OCI-LY3 (cell line): ENCODE measurements at regions not wholly inside any gene's neighbourhood (a gene's known extent, or its start where the extent isn't known, plus 50 kb on each side); places are given as distances from the start of the nearest gene placed in this dataset.

ENCODE experiments used
- H2AFZ ChIP-seq: fragments of 200-600, 300-600 bp; shearing (Covaris generic); 2 replicates; pipeline ENCODE4 v1.6.0; 2014; ENCODE audit warnings: antibody characterized with exemption, low read depth, low read length
- H3K27ac ChIP-seq: fragments of 200-600, 300-600 bp; sonication (generic); 2 replicates; pipeline ENCODE4 v1.5.1; 2014; ENCODE audit warnings: mild to moderate bottlenecking, low read length, moderate library complexity, mixed read lengths
- H3K27me3 ChIP-seq: fragments of 200-600, 300-600 bp; sonication (generic); 2 replicates; pipeline ENCODE4 v1.6.1; 2014; ENCODE audit warnings: low read depth, low read length, mixed read lengths
- H3K36me3 ChIP-seq: fragments of 200-600, 300-600 bp; sonication (generic); replicated peaks from 2 replicates; pipeline ENCODE3; 2014; ENCODE audit warnings: low read depth, low read length, mixed read lengths
- H3K4me1 ChIP-seq: fragments of 300-600, 200-600 bp; sonication (generic); 2 replicates; pipeline ENCODE4 v1.6.1; 2014; ENCODE audit warnings: low read length, mixed read lengths
- H3K4me2 ChIP-seq: fragments of 200-600, 300-600 bp; sonication (generic); 2 replicates; pipeline ENCODE4 v1.6.1; 2014; ENCODE audit warnings: low read length, mixed read lengths
- H3K4me3 ChIP-seq: fragments of 300-600, 200-600 bp; sonication (generic); 2 replicates; pipeline ENCODE4 v1.5.1; 2014; ENCODE audit warnings: antibody characterized with exemption, mild to moderate bottlenecking, low read length, moderate library complexity
- H3K79me2 ChIP-seq: fragments of 300-600, 200-600 bp; shearing (Covaris generic); 2 replicates; pipeline ENCODE4 v1.6.1; 2014; ENCODE audit warnings: mild to moderate bottlenecking, low read length, mixed read lengths
- H3K9ac ChIP-seq: fragments of 300-600, 200-600 bp; shearing (Covaris generic); 2 replicates; pipeline ENCODE4 v1.6.0; 2014; ENCODE audit warnings: mild to moderate bottlenecking, low read length, moderate library complexity
- H3K9me3 ChIP-seq: fragments of 200-600, 300-600 bp; shearing (Covaris generic); 2 replicates; pipeline ENCODE4 v1.6.1; 2014; ENCODE audit warnings: low read length, mixed read lengths; ENCODE audit not compliant: insufficient read depth
- H4K20me1 ChIP-seq: fragments of 200-600, 300-600 bp; sonication (generic); 2 replicates; pipeline ENCODE4 v1.6.1; 2016; ENCODE audit warnings: low read length, mixed read lengths; ENCODE audit not compliant: insufficient read depth
- CTCF ChIP-seq: fragments of 200-600, 300-600 bp; sonication (generic); IDR thresholded peaks from 2 replicates; pipeline ENCODE4 v1.5.1; 2014; ENCODE audit warnings: antibody characterized with exemption, low read length, low read depth
- EZH2phosphoT487 ChIP-seq: fragments of 200-600 bp; shearing (Covaris generic); IDR thresholded peaks from 2 replicates; pipeline ENCODE4 v1.6.1; 2018; ENCODE audit warnings: antibody characterized with exemption, mixed run types, low read depth

GRCh38 chr9:7858166-7858565, 58.6 kb upstream of the DMAC1 start:
- no peaks in the 10 kb centered on the region for H3K27me3 ChIP-seq
- no peak overlapping the region for H3K4me3 ChIP-seq
- H3K9ac ChIP-seq: no peak overlapping the region
- no peaks in the 10 kb centered on the region for H4K20me1 ChIP-seq
- H2AFZ ChIP-seq: no peak overlapping the region
- H3K79me2 ChIP-seq: no peaks in the 10 kb centered on the region
- H3K9me3 ChIP-seq: no peaks in the 10 kb centered on the region
- TF ChIP-seq CTCF (no peak), EZH2phosphoT487 (no peak)
- no peak overlapping the region for H3K27ac ChIP-seq
- H3K4me1 ChIP-seq: no peaks in the 10 kb centered on the region
- no peaks in the 10 kb centered on the region for H3K36me3 ChIP-seq
- no peak overlapping the region for H3K4me2 ChIP-seq

GRCh38 chr9:7854763-7855162, 55.2 kb upstream of the DMAC1 start:
- Histone ChIP-seq H3K4me1 (no peaks in the 10 kb centered on the region), H3K27ac (no peak overlapping the region), H3K4me3 (no peak overlapping the region), H2AFZ (no peak overlapping the region), H3K27me3 (no peaks in the 10 kb centered on the region), H3K4me2 (no peak overlapping the region), H3K9me3 (no peaks in the 10 kb centered on the region), H3K36me3 (no peaks in the 10 kb centered on the region), H3K9ac (no peak overlapping the region), H3K79me2 (no peaks in the 10 kb centered on the region), H4K20me1 (no peaks in the 10 kb centered on the region)
- TF ChIP-seq EZH2phosphoT487 (no peak), CTCF (no peak)
